ENCODE measurements at regions not wholly inside any gene's neighbourhood (a gene's known extent, or its start where the extent isn't known, plus 50 kb on each side); places are given as distances from the start of the nearest gene placed in this dataset.

GRCh38 chr7:121803039-121803438 is 69.9 kb upstream of the PTPRZ1 start:
- Histone ChIP-seq H3K4me3 (ENCODE audit: low read depth in 2 of 2, low read length in 2 of 2) (no peak overlapping the region), H3K27ac (ENCODE audit: low read length) (no peak overlapping the region), H3K9me3 (ENCODE audit: control insufficient read depth, insufficient read depth, low read depth, low read length) (no peaks in the 10 kb centered on the region), H3K36me3 (ENCODE audit: control insufficient read depth, insufficient read depth, low read length) (no peaks in the 10 kb centered on the region), H3K4me1 (ENCODE audit: control insufficient read depth, insufficient read depth, low read length) (no peaks in the 10 kb centered on the region), H3K27me3 (ENCODE audit: control insufficient read depth, insufficient read depth, low read length) (no peaks in the 10 kb centered on the region)
- no TSS peak for BruUV-seq (replicated peaks)
- POLR2A ChIA-PET, result no interaction called here
- TF ChIP-seq REST (IDR thresholded peaks at IDR 0.05; ENCODE audit: insufficient read depth in 1 of 2, low read depth in 2 of 2, low read length in 1 of 2) (no peak), TCF7L2 (IDR thresholded peaks at IDR 0.05; ENCODE audit: low read depth, low read length) (no peak), SIN3A (IDR thresholded peaks at IDR 0.05; ENCODE audit: borderline replicate concordance, insufficient read depth, low read depth, low read length) (no peak), CTCF (IDR thresholded peaks at IDR 0.05) (no peak), POLR2AphosphoS5 (IDR thresholded peaks at IDR 0.05; ENCODE audit: low read depth, low read length) (no peak)
- ATAC-seq (no peak), DNase-seq (ENCODE audit: low read depth, low spot score) (no peak)
- in situ Hi-C loops (cut with HindIII; ENCODE audit: low pct_unique_long_range_greater_than_20kb, low sequenced_read_pairs), result no loop called here
- CTCF ChIA-PET, result no interaction called here
- intact Hi-C loops (cut with micrococcal nuclease; ENCODE audit: unreplicated experiment), result no loop called here

GRCh38 chr7:121800916-121801675 is 71.9 kb upstream of the PTPRZ1 start:
- ATAC-seq (no peak), DNase-seq (ENCODE audit: low read depth, low spot score) (no peak)
- no TSS peak for BruUV-seq (replicated peaks)
- TF ChIP-seq POLR2AphosphoS5 (IDR thresholded peaks at IDR 0.05; ENCODE audit: low read depth, low read length) (no peak), TCF7L2 (IDR thresholded peaks at IDR 0.05; ENCODE audit: low read depth, low read length) (no peak), REST (IDR thresholded peaks at IDR 0.05; ENCODE audit: insufficient read depth in 1 of 2, low read depth in 2 of 2, low read length in 1 of 2) (no peak), SIN3A (IDR thresholded peaks at IDR 0.05; ENCODE audit: borderline replicate concordance, insufficient read depth, low read depth, low read length) (no peak), CTCF (IDR thresholded peaks at IDR 0.05) (no peak)
- Histone ChIP-seq H3K9me3 (ENCODE audit: control insufficient read depth, insufficient read depth, low read depth, low read length) (no peaks in the 10 kb centered on the region), H3K4me3 (ENCODE audit: low read depth in 2 of 2, low read length in 2 of 2) (no peak overlapping the region), H3K27me3 (ENCODE audit: control insufficient read depth, insufficient read depth, low read length) (no peaks in the 10 kb centered on the region), H3K36me3 (ENCODE audit: control insufficient read depth, insufficient read depth, low read length) (no peaks in the 10 kb centered on the region), H3K4me1 (ENCODE audit: control insufficient read depth, insufficient read depth, low read length) (no peaks in the 10 kb centered on the region), H3K27ac (ENCODE audit: low read length) (no peak overlapping the region)
- in situ Hi-C loops (cut with HindIII; ENCODE audit: low pct_unique_long_range_greater_than_20kb, low sequenced_read_pairs), result no loop called here
- intact Hi-C loops (cut with micrococcal nuclease; ENCODE audit: unreplicated experiment), result no loop called here
- ChIA-PET CTCF (no interaction called here), POLR2A (no interaction called here)
